ENCODE measurements at regions not wholly inside any gene's neighbourhood (a gene's known extent, or its start where the extent isn't known, plus 50 kb on each side); places are given as distances from the start of the nearest gene placed in this dataset.

DNA sequence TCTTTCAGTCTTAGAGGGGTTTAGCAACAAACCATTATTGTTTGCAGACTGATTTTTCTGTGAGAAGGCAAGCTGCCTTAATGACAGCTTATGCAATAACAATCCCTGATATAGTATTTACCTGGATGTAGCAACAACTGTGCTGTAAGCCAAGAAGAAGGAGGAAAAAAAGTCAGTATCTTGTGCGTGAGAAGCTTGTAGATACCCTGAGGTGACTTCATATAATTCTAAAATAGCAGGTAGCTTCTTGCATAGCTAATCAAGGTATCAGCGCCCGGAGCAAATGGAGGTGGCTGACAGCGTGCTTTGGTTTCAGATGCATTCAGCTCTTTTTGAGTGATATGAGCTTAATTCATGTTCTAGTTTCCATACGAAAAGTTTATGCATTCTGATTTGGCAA lies 309.8 kb downstream of the KLF5 start:
- ATAC-seq: no peak
- TF ChIP-seq PPARA (CRISPR knock-in tag; IDR thresholded peaks at IDR 0.05; ENCODE audit: borderline replicate concordance) (no peak), TSHZ2 (CRISPR knock-in tag; IDR thresholded peaks at IDR 0.05) (no peak), ZNF70 (CRISPR knock-in tag; IDR thresholded peaks at IDR 0.05) (no peak), ISL1 (CRISPR knock-in tag; IDR thresholded peaks at IDR 0.05) (no peak), SNAI2 (CRISPR knock-in tag; IDR thresholded peaks at IDR 0.05) (no peak), ARNTL (CRISPR knock-in tag; IDR thresholded peaks at IDR 0.05; ENCODE audit: borderline replicate concordance, low read depth) (no peak), RARB (CRISPR knock-in tag; IDR thresholded peaks at IDR 0.05) (no peak), ZNF565 (CRISPR knock-in tag; conservative IDR thresholded peaks at IDR 0.05; ENCODE audit: low read depth) (no peak), TCF4 (CRISPR knock-in tag; IDR thresholded peaks at IDR 0.05; ENCODE audit: borderline replicate concordance) (no peak), OSR1 (CRISPR knock-in tag; IDR thresholded peaks at IDR 0.05) (no peak), ESRRG (CRISPR knock-in tag; IDR thresholded peaks at IDR 0.05) (no peak), TOX (CRISPR knock-in tag; IDR thresholded peaks at IDR 0.05; ENCODE audit: borderline replicate concordance) (no peak), ZFP30 (CRISPR knock-in tag; IDR thresholded peaks at IDR 0.05) (no peak), BACH2 (CRISPR knock-in tag; IDR thresholded peaks at IDR 0.05; ENCODE audit: borderline replicate concordance) (no peak), ZNF8 (CRISPR knock-in tag; IDR thresholded peaks at IDR 0.05) (no peak)
- TF ChIP-seq, protein P1, sequence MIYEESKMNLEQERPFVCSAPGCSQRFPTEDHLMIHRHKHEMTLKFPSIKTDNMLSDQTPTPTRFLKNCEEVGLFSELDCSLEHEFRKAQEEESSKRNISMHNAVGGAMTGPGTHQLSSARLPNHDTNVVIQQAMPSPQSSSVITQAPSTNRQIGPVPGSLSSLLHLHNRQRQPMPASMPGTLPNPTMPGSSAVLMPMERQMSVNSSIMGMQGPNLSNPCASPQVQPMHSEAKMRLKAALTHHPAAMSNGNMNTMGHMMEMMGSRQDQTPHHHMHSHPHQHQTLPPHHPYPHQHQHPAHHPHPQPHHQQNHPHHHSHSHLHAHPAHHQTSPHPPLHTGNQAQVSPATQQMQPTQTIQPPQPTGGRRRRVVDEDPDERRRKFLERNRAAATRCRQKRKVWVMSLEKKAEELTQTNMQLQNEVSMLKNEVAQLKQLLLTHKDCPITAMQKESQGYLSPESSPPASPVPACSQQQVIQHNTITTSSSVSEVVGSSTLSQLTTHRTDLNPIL (CRISPR knock-in tag; IDR thresholded peaks at IDR 0.05; ENCODE audit: low read depth): no peak
- TF ChIP-seq, protein P2, sequence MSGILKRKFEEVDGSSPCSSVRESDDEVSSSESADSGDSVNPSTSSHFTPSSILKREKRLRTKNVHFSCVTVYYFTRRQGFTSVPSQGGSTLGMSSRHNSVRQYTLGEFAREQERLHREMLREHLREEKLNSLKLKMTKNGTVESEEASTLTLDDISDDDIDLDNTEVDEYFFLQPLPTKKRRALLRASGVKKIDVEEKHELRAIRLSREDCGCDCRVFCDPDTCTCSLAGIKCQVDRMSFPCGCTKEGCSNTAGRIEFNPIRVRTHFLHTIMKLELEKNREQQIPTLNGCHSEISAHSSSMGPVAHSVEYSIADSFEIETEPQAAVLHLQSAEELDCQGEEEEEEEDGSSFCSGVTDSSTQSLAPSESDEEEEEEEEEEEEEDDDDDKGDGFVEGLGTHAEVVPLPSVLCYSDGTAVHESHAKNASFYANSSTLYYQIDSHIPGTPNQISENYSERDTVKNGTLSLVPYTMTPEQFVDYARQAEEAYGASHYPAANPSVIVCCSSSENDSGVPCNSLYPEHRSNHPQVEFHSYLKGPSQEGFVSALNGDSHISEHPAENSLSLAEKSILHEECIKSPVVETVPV (CRISPR knock-in tag; IDR thresholded peaks at IDR 0.05): no peak
- TF ChIP-seq, protein P3, sequence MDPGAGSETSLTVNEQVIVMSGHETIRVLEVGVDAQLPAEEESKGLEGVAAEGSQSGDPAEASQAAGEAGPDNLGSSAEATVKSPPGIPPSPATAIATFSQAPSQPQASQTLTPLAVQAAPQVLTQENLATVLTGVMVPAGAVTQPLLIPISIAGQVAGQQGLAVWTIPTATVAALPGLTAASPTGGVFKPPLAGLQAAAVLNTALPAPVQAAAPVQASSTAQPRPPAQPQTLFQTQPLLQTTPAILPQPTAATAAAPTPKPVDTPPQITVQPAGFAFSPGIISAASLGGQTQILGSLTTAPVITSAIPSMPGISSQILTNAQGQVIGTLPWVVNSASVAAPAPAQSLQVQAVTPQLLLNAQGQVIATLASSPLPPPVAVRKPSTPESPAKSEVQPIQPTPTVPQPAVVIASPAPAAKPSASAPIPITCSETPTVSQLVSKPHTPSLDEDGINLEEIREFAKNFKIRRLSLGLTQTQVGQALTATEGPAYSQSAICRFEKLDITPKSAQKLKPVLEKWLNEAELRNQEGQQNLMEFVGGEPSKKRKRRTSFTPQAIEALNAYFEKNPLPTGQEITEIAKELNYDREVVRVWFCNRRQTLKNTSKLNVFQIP (CRISPR knock-in tag; IDR thresholded peaks at IDR 0.05; ENCODE audit: borderline replicate concordance, low read depth): no peak
- TF ChIP-seq, protein P4, sequence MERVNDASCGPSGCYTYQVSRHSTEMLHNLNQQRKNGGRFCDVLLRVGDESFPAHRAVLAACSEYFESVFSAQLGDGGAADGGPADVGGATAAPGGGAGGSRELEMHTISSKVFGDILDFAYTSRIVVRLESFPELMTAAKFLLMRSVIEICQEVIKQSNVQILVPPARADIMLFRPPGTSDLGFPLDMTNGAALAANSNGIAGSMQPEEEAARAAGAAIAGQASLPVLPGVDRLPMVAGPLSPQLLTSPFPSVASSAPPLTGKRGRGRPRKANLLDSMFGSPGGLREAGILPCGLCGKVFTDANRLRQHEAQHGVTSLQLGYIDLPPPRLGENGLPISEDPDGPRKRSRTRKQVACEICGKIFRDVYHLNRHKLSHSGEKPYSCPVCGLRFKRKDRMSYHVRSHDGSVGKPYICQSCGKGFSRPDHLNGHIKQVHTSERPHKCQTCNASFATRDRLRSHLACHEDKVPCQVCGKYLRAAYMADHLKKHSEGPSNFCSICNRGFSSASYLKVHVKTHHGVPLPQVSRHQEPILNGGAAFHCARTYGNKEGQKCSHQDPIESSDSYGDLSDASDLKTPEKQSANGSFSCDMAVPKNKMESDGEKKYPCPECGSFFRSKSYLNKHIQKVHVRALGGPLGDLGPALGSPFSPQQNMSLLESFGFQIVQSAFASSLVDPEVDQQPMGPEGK (CRISPR knock-in tag; IDR thresholded peaks at IDR 0.05; ENCODE audit: borderline replicate concordance): no peak

- ATAC-seq: no peak
- TF ChIP-seq, protein P1 (CRISPR knock-in tag; IDR thresholded peaks at IDR 0.05; ENCODE audit: low read depth): no peak
- TF ChIP-seq SNAI2 (CRISPR knock-in tag; IDR thresholded peaks at IDR 0.05): no peak
- TF ChIP-seq, protein P4 (CRISPR knock-in tag; IDR thresholded peaks at IDR 0.05; ENCODE audit: borderline replicate concordance): no peak
- no peak for TF ChIP-seq ZC3H10 (CRISPR knock-in tag; IDR thresholded peaks at IDR 0.05)
- no peak for TF ChIP-seq ZNF565 (CRISPR knock-in tag; conservative IDR thresholded peaks at IDR 0.05; ENCODE audit: low read depth)
- TF ChIP-seq ESRRG (CRISPR knock-in tag; IDR thresholded peaks at IDR 0.05): no peak
- TF ChIP-seq ZFP3 (CRISPR knock-in tag; IDR thresholded peaks at IDR 0.05): no peak
- no peak for TF ChIP-seq TSHZ2 (CRISPR knock-in tag; IDR thresholded peaks at IDR 0.05)
- TF ChIP-seq PPARA (CRISPR knock-in tag; IDR thresholded peaks at IDR 0.05; ENCODE audit: borderline replicate concordance): no peak
- no peak for TF ChIP-seq RARB (CRISPR knock-in tag; IDR thresholded peaks at IDR 0.05)
- no peak for TF ChIP-seq ZNF8 (CRISPR knock-in tag; IDR thresholded peaks at IDR 0.05)
Observed at GRCh38 chr13:73367886-73368285, 309.1 kb downstream of the KLF5 start.
